ENCODE measurements at regions not wholly inside any gene's neighbourhood (a gene's known extent, or its start where the extent isn't known, plus 50 kb on each side); places are given as distances from the start of the nearest gene placed in this dataset.

DNA sequence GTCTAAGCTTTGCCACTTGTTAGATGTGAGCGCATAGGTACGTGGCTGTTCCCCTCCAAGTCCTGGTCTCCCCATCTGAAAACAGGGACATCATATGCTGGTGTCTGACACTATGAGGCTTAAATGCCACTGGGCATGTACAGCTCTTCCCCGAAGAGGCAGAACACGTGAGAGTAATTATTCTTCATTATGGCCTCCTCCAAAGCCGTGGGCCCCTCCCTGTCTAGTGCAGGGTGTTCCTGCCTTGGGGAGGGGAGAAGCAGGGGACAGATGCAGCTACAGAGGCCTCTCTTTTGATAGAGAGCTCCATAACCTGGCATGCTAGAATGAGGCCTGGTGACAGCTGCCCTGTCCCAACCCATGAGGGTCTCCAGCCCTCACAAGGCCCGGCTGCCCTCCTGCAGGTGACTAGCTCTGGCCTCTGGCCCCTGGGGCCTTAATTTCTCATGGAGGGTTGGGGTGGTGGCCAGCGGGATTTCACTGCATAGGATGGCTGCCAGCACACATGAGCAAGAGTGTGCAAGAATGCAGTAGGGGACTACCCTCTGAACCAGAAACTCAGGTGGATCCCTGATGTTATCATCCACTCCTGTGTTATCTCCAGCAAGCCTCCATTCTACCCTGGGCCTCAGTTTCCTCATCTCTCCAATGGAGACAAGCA is 334.6 kb downstream of the MN1 start:
- no peak for FAIRE-seq
- DNase-seq (ENCODE audit: insufficient read length, low spot score), result no peak
- TF ChIP-seq POLR2A (IDR thresholded peaks at IDR 0.05; ENCODE audit: low read depth, low read length), result no peak

DNA sequence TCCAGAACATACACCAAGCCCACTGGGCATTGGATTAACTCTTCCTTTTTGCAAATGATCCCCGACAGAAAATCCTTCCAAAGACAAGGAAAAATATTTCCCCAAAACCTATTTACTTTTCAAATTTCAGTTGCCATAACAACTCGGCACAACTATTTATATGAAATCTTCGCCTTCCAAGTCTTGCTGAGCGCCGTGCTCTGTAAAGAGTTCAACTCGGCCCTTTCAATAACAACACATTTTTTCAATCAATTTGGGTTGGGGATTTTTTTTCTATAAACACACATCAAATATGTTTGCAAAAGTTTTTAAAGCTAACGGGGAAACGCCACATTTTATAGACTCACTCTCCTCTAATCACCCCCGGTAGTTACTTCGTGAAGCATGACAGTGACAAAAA is 333.8 kb downstream of the MN1 start:
- no peak for TF ChIP-seq POLR2A (IDR thresholded peaks at IDR 0.05; ENCODE audit: low read depth, low read length)
- no peak for FAIRE-seq
- no peak for DNase-seq (ENCODE audit: insufficient read length, low spot score)

DNA sequence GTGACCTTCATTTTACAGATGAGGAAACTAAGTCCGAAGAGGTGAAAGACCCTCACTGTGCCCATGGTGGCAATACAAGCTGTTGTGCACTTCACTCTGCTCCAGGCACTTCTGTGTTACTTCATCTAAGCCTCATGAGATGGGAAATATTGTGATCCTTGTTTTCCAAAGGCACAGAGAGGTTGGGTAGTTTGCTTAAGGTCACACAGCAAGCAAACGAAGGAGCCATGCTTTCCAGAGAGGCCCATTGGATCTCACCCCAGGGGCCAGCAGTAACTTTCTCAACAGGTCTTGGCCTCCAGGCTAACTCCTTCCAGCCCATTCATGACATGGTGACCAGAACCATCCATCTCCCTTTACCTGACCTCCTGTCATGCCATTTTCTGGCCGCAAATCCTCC is 332.8 kb downstream of the MN1 start:
- FAIRE-seq, result no peak
- TF ChIP-seq POLR2A (IDR thresholded peaks at IDR 0.05; ENCODE audit: low read depth, low read length), result no peak

DNA sequence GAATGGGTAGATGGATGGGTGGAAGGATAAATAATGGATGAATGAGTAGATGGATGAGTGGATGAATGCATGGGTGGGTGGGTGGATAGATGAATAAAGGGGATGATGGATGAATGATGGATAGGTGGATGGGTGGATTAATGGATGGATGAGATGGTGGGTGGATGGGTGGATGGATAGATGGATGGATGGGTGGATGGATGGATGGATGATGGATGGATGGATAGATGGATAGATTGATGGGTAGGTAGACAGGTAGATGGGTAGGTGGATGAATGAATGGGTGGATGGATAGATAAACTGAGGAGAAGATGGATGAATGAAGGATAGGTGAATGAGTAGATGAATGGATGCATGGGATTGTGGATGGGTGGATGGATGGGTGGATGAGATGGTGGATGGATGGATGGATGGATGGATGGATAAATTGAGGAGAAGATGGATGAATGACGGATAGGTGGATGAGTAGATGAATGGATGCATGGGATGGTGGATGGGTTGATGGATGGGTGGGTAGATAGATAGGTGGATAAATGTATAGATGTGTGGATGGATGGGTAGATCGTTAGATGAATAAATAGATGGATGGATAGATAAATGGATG is 331.3 kb downstream of the MN1 start:
- TF ChIP-seq POLR2A (IDR thresholded peaks at IDR 0.05; ENCODE audit: low read depth, low read length), result no peak
- FAIRE-seq (no peak), DNase-seq (ENCODE audit: insufficient read length, low spot score) (no peak)

More for the DNA sequence above, 332.8 kb downstream of the MN1 start:
- DNase-seq (ENCODE audit: insufficient read length, low spot score), result no peak

DNA sequence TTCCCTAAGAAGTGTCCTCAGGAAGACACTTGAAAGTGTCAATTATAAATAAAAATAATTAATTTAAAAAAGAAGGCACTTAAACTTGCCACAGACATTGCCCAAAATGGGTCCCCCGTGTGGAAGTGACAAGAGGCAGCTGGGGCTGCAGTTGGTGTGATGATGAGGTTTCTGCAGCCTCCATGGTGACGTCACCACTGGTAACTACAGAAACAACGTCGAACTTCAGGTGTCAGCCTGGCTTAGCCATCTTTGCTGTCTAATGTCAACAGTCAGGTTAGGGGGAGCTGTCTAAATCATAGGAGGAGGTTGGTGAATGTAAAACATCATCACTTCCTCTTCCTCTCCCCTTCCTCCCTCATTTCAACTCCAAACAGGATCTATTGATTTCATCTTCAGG is 328.6 kb downstream of the MN1 start:
- TF ChIP-seq POLR2A (IDR thresholded peaks at IDR 0.05; ENCODE audit: low read depth, low read length), result no peak
- no peak for DNase-seq (ENCODE audit: insufficient read length, low spot score)
- FAIRE-seq, result no peak

DNA sequence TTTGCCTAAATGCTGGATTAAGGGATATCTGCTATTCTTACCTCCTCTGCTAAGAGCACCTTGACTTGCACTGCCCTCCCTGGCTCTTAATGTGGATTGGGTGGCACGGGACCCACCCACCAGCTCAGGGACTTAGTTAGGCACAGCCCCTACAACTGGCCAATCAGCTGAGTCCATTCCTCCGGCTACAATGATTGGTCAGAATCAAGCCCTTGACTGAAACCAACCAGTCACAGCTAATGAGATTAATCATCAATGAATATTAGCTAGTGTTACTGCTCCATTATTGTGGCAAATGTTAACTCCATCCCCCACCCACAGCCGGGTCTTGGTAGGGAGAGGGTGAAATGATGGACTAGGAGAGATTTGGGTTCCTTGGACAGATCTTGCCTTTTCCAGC is 328.0 kb downstream of the MN1 start:
- TF ChIP-seq POLR2A (IDR thresholded peaks at IDR 0.05; ENCODE audit: low read depth, low read length), result no peak
- DNase-seq (ENCODE audit: insufficient read length, low spot score), result no peak
- FAIRE-seq, result no peak

DNA sequence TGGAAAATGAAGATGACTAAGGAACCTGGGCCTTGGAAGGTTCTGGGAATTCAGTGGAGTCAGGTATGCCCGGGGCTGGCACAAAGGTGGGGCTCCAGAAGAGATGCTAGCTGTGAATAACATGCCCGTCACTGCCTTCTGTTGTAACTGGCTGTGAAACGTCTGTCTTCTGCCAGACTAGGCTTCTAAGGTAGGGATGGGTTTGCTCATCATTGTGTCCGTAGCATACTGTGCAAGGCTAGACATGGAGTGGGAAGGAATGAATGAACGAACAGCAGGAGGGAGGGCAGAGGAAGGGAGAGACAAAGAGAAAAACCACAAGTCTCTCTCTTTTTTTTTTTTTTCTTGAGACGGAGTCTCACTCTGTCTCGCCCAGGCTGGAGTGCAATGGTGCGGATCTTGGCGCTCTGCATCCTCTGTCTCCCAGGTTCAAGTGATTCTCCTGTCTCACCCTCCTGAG is 327.4 kb downstream of the MN1 start:
- no peak for TF ChIP-seq POLR2A (IDR thresholded peaks at IDR 0.05; ENCODE audit: low read depth, low read length)
- DNase-seq (ENCODE audit: insufficient read length, low spot score), result no peak
- no peak for FAIRE-seq

DNA sequence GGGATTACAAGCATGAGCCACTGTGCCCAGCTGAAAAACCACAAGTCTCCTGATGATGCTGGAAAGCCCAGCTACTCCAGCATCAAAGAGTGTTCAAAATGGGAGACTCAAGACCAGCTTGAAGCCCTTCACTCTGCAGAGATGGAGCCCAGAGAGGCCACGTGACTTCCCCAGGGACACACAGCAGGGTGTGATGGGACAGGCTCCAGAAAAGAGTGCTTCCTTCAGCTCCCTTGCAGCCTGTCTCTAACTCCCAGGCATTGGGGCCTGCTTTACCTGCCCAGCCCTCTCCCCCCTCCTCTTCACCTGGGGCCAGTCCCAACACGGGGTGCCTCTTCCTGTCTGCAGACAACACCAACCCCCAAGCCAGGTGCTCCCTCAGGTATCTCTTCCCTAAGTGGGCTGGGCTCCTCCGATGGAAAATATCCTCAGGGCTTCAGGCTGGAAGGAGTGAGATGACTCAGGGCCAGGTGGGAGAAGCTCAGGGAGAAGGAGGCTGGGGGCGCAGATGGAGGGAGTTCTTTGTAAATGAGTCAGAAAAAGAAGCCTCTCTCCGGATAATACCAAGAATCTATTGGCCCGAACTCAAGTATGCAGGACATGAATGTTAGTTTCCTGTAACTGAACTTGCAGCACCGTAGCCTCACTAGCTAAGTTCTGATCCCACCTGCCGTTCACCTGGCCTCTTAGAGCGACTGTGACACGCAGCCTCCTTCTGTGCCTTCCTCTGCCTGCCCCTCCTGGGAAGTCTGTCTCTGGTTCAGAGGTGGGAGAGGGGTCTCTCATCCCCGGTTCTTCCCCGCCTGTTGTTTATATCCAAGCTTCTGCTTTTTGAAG is 326.6 kb downstream of the MN1 start:
- DNase-seq (ENCODE audit: insufficient read length, low spot score) (peak; percentile 54), FAIRE-seq (peak; percentile 58)
- TF ChIP-seq POLR2A (IDR thresholded peaks at IDR 0.05; ENCODE audit: low read depth, low read length), result no peak

DNA sequence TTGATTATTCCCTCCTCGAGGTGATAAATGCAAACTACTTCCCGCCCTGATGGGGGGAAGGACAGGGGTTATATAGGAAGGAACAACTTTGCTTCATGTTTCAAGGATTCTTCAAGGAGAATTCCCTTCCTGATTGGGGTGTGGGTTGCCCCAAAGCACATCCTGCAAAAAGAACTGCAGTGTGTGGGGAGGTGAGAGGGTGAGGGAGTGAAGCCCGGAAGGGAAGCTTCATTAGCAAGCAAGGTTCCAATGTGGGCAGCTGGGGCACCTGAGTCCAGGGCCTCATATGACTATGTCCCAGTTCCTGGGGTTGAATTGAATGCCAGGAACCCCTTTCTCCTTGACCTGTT is 326.0 kb downstream of the MN1 start:
- DNase-seq (ENCODE audit: insufficient read length, low spot score) (no peak), FAIRE-seq (no peak)
- TF ChIP-seq POLR2A (IDR thresholded peaks at IDR 0.05; ENCODE audit: low read depth, low read length), result no peak

DNA sequence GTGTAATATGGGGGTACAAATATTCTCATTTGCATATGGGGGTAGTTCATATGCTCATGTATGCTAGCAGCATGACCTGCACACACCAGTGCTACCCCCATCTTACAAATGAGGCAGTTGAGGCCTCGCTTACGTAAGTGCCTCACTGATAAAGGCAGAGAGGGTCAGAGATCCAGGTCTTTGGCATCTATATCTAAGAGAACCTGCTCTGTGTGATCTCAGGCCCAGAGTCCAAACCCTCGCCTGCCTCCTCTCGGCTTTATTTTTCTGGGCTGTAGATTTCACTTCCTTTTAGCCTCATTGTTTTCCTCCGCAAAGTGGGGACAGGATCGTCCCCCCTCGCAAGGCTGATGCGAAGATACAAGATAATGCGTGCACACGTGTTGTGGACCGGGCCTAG is 325.2 kb downstream of the MN1 start:
- FAIRE-seq (no peak), DNase-seq (ENCODE audit: insufficient read length, low spot score) (no peak)

DNA sequence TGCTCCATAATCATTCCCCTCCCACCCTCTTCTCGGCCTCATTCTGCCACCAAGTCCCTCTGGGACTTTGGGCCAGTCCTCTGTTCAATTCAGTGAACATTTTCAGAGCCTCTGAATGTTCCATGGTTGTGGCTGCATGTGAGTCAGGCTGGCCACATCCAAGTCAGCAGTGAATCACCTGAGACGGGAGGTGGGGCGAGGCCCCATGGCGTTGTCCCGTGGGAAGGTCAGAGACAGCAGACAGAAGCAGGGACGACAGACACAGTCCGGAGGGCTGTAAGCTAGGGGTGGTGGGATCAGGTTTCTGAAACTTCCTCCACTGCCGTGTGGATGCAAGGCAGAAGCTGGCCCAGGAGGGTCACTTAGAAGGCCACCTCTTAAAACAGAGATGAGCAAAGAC is 324.8 kb downstream of the MN1 start:
- DNase-seq (ENCODE audit: insufficient read length, low spot score), result peak; percentile 65
- no peak for FAIRE-seq
- no peak for TF ChIP-seq POLR2A (IDR thresholded peaks at IDR 0.05; ENCODE audit: low read depth, low read length)

More for the DNA sequence above, 325.2 kb downstream of the MN1 start:
- no peak for TF ChIP-seq POLR2A (IDR thresholded peaks at IDR 0.05; ENCODE audit: low read depth, low read length)

DNA sequence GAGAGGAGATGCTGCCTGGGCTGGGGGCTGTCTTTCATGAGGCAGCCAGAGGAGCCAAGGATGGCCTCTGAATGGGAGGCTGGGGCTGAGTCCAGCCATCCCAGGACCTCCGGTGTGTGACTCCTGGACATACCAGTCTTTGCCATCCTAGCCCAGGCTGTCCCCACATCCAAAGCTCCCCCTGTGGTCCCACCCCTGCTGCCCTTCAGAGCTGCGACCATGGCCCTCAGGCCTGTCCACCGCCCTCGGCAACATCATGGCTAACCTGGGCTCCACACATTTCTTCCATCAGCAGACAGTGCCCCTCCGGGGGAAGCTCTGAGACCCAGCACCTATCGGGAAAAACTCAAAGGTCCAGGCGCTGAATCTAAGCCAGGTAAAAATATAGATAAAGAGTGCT is 324.4 kb downstream of the MN1 start:
- TF ChIP-seq POLR2A (IDR thresholded peaks at IDR 0.05; ENCODE audit: low read depth, low read length), result no peak
- DNase-seq (ENCODE audit: insufficient read length, low spot score), result no peak
- FAIRE-seq, result no peak

DNA sequence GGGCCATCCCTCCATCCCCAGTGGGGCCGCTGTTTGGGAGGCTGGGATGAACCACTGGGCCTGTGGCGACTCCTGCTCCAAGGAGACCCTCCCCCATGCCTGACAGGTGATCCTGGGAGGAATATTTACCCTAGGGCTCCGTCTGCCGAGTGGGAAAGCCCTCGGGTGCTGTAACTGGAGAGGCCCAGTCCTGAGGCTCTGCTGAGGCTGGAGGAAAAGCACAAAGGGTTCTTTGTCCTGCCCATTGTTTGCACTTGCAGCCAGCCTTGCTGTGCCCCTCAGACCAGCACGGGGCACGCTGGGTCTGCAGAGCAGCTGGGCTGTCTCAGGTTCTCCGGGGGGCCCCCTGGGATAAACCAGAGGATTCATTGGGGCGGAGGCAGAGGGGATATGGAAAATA is 321.1 kb downstream of the MN1 start:
- TF ChIP-seq POLR2A (IDR thresholded peaks at IDR 0.05; ENCODE audit: low read depth, low read length), result no peak
- FAIRE-seq (no peak), DNase-seq (ENCODE audit: insufficient read length, low spot score) (no peak)

DNA sequence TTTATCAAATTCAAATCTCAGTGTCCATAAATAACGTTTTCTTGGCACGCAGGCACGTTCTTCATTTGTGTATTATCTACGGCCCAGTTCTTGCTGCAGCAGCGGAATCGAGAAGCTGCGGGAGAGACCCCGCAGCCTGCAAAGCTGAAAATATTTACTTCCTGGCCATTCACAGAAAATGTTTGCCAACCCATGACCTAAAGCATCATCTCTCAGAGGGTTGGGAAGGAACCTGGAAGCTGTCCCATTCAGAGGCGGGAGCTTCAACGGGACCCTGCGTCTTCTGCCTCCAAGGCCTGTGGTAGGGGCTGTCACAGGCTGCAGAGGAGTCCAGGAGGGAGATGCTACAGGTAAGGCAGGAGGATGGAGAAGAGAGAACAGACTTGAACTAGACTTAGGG is 319.2 kb downstream of the MN1 start:
- no peak for TF ChIP-seq POLR2A (IDR thresholded peaks at IDR 0.05; ENCODE audit: low read depth, low read length)
- FAIRE-seq, result no peak
- no peak for DNase-seq (ENCODE audit: insufficient read length, low spot score)
